ENCODE measurements at regions not wholly inside any gene's neighbourhood (a gene's known extent, or its start where the extent isn't known, plus 50 kb on each side); places are given as distances from the start of the nearest gene placed in this dataset.

GRCh38 chr18:63071701-63072141 lies 247.8 kb downstream of the BCL2 start:
- Mint-ChIP-seq H3K27ac (ENCODE audit: unreplicated experiment) (no peak overlapping the region), H3K27me3 (ENCODE audit: unreplicated experiment) (no peaks in the 10 kb centered on the region), H3K36me3 (ENCODE audit: insufficient read depth, unreplicated experiment) (peaks cover 8% of the 10 kb centered on the region), H3K4me3 (ENCODE audit: low read depth, unreplicated experiment) (no peak overlapping the region), H3K4me1 (ENCODE audit: low read depth, unreplicated experiment) (peaks cover 9% of the 10 kb centered on the region), H3K9me3 (ENCODE audit: low read depth, unreplicated experiment) (no peaks in the 10 kb centered on the region)
- CTCF ChIA-PET: no interaction called here
- DNase-seq: no peak
- TF ChIP-seq CTCF (IDR thresholded peaks at IDR 0.05; ENCODE audit: unreplicated experiment): no peak
- BruUV-seq (replicated peaks): no TSS peak
- intact Hi-C loops (cut with micrococcal nuclease; ENCODE audit: unreplicated experiment): loop anchor here (10.0 kb wide), 1 partner anchor 437 kb away; no protein-coding TSS in a partner anchor

- no peaks in the 10 kb centered on the region for H3K27me3 Mint-ChIP-seq (ENCODE audit: unreplicated experiment)
- CTCF ChIA-PET: no interaction called here
- H3K9me3 Mint-ChIP-seq (ENCODE audit: low read depth, unreplicated experiment): no peaks in the 10 kb centered on the region
- no peak overlapping the region for H3K4me3 Mint-ChIP-seq (ENCODE audit: low read depth, unreplicated experiment)
- intact Hi-C loops (cut with micrococcal nuclease; ENCODE audit: unreplicated experiment): loop anchor here (10.0 kb wide), 1 partner anchor 436 kb away; no protein-coding TSS in a partner anchor
- no peak overlapping the region for H3K27ac Mint-ChIP-seq (ENCODE audit: unreplicated experiment)
- peaks cover 8% of the 10 kb centered on the region for H3K36me3 Mint-ChIP-seq (ENCODE audit: insufficient read depth, unreplicated experiment)
- peaks cover 8% of the 10 kb centered on the region for H3K4me1 Mint-ChIP-seq (ENCODE audit: low read depth, unreplicated experiment)
- DNase-seq: no peak
- TF ChIP-seq CTCF (IDR thresholded peaks at IDR 0.05; ENCODE audit: unreplicated experiment): no peak
- no TSS peak for BruUV-seq (replicated peaks)
These were observed 248.6 kb downstream of the BCL2 start for GRCh38 chr18:63070767-63071502.

- no peaks in the 10 kb centered on the region for H3K27me3 Mint-ChIP-seq (ENCODE audit: unreplicated experiment)
- intact Hi-C loops (cut with micrococcal nuclease; ENCODE audit: unreplicated experiment): no loop called here
These were observed 250.1 kb downstream of the BCL2 start for GRCh38 chr18:63069496-63069895.

GRCh38 chr18:63067939-63068338 lies 251.6 kb downstream of the BCL2 start:
- no peak for TF ChIP-seq CTCF (IDR thresholded peaks at IDR 0.05; ENCODE audit: unreplicated experiment)
- peaks cover 7% of the 10 kb centered on the region for H3K36me3 Mint-ChIP-seq (ENCODE audit: insufficient read depth, unreplicated experiment)
- peaks cover 12% of the 10 kb centered on the region for H3K4me1 Mint-ChIP-seq (ENCODE audit: low read depth, unreplicated experiment)
- H3K9me3 Mint-ChIP-seq (ENCODE audit: low read depth, unreplicated experiment): no peaks in the 10 kb centered on the region
- CTCF ChIA-PET: no interaction called here
- no peak for DNase-seq
- H3K27me3 Mint-ChIP-seq (ENCODE audit: unreplicated experiment): no peaks in the 10 kb centered on the region
- no peak overlapping the region for H3K27ac Mint-ChIP-seq (ENCODE audit: unreplicated experiment)
- BruUV-seq (replicated peaks): no TSS peak
- intact Hi-C loops (cut with micrococcal nuclease; ENCODE audit: unreplicated experiment): no loop called here
- H3K4me3 Mint-ChIP-seq (ENCODE audit: low read depth, unreplicated experiment): no peak overlapping the region

More at GRCh38 chr18:63069496-63069895, 250.1 kb downstream of the BCL2 start:
- Mint-ChIP-seq H3K27ac (ENCODE audit: unreplicated experiment) (no peak overlapping the region), H3K36me3 (ENCODE audit: insufficient read depth, unreplicated experiment) (no peaks in the 10 kb centered on the region), H3K4me1 (ENCODE audit: low read depth, unreplicated experiment) (no peaks in the 10 kb centered on the region), H3K4me3 (ENCODE audit: low read depth, unreplicated experiment) (no peak overlapping the region), H3K9me3 (ENCODE audit: low read depth, unreplicated experiment) (no peaks in the 10 kb centered on the region)
- no peak for DNase-seq
- TF ChIP-seq CTCF (IDR thresholded peaks at IDR 0.05; ENCODE audit: unreplicated experiment): no peak
- no TSS peak for BruUV-seq (replicated peaks)
- CTCF ChIA-PET: interaction anchor here (1.1 kb wide), 1 partner anchor 26 kb away, joined by 3 read pairs; no protein-coding TSS in a partner anchor
